Jurkat, Clone E6-1 (cell line): ENCODE measurements at regions not wholly inside any gene's neighbourhood (a gene's known extent, or its start where the extent isn't known, plus 50 kb on each side); places are given as distances from the start of the nearest gene placed in this dataset.

Experiments used
- DNase-seq: peaks from one replicate; pipeline ENCODE4 v3.0.0-alpha.2; 2011; ENCODE audit warnings: low read depth, low spot score
- H3K4me3 ChIP-seq: 2 replicates; pipeline ENCODE4 v1.5.1; 2011; ENCODE audit warnings: mild to moderate bottlenecking, low read length, control low read depth, moderate library complexity

DNA sequence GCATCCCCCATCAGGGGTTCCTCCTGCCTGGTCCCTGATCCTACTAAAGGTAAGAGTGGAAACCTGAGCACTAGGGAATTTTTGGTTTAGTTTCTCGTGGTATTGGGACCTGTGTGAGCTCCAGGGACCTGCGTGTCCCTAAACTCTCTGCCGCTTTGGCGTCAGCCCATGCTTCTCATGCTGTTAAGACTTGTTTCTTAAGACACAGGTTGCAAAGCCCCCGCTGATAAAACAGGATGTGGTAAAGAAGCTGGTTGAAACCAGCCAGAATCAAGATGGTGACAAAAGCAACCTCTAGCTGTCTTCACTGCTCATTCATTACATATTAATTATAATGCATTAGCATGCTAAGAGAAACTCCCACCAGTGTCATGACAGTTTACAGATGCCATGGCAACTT lies 64.6 kb downstream of the LYZL4 start:
- peak; percentile 76 for DNase-seq

DNA sequence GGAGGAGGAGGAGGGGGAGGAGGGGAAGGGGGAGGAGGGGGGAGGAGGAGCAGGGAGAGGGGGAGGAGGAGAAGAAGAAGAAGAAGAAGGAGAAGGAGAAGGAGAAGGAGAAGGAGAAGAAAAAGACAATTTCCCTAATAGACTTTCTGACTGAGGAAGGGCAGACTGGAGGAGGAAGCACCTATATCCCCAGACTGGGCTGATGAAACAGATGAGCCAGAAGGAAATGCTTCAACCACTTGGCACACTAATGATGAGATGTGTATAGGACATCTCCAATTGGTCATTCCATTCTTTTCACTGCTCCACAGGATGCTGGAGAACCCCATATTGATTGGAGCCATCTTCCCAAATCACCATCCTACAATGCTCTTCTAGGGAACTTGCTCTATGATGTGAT lies 69.9 kb downstream of the LYZL4 start:
- H3K4me3 ChIP-seq, result no peak overlapping the region

More for the DNA sequence above, 64.6 kb downstream of the LYZL4 start:
- H3K4me3 ChIP-seq, result no peak overlapping the region

DNA sequence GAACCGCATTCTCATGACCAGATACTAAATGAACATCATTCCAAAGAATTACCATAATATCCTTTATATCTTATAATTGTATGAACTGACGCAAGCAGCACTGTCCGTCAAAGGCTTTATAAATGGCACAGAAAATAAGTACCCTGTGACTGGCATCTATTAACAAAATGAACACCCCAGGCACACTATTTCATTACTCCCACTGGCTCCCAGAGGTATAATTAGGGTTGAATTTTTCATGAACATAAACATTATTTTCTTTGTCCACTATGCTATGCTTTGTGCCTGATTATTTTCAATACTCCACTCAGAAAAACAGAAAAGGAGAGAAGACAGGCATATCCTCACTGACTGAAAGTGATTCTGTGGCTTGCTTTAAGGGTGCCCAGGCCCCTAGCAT lies 71.1 kb downstream of the LYZL4 start:
- DNase-seq, result no peak

More for the DNA sequence above, 69.9 kb downstream of the LYZL4 start:
- DNase-seq, result no peak

DNA sequence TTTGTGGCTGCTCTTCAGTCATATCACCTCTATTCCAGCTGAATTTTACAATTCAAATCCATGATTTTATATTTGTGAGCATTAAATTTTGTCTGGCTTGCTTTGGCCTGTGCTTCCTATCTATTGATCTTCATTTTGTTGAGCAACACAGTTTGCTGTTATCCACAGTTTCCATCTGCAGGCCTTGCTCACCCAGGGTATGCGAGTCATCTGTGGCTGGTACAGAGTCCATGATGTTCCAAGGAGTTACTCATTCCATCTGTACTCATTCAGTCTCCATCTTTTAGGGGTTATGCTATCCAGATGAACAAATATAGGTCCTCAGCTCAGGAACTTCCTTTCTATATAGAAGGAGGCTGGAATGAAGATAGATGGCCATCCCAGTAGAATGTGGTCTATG lies 70.1 kb upstream of the CCK start:
- no peak overlapping the region for H3K4me3 ChIP-seq
- DNase-seq, result no peak

More for the DNA sequence above, 71.1 kb downstream of the LYZL4 start:
- H3K4me3 ChIP-seq, result no peak overlapping the region

DNA sequence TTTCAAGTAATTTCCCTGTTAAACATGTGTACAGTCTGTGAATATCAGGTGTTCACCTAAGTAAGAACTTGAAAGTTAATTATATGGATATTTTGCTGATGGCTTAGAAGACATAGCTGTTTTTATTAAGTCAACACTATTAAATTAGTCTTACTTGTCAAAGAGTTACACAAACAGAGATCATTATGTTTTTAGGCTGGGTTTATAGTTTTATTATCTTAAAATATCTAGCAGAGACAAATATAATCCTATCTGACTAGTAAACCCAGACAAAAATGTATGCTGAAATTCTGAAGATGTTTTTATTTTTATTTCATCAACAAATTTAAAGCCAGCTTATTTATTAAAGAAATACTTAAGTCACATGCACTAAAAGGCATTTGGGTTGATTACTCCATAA lies 51.2 kb upstream of the CCK start:
- H3K4me3 ChIP-seq, result no peak overlapping the region
- DNase-seq, result no peak
